ENCODE measurements at regions not wholly inside any gene's neighbourhood (a gene's known extent, or its start where the extent isn't known, plus 50 kb on each side); places are given as distances from the start of the nearest gene placed in this dataset.

DNA sequence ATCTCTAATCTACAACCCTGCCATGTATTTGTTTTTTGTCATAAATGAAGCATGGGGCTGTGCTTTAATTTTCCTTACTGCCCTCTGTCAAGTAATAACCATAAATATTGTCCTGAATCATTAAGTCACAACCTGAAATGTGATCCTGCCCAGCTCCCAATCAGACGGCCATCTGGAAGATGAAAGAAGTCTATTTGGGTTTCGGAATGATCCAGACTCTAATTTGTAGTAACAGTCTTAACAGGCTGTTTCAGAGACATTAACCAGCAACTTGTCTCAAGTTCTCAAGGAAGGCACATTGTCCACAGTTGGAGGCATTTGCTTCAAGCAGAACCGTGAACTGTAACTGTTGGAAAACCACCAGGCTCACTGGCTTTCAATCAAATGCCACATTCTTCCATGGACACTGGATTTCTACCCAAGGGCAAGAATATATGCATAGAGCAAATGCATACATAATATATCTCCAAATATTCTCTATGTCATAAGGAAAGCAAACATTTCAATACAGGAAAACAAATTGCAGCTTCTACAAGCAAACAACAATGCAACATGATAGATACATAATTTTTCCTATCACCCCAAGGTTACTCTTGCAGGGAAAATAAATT, 405.2 kb upstream of the NPVF start:
- DNase-seq (ENCODE audit: low read depth) = no peak

GRCh38 chr7:25636168-25636567, 407.9 kb upstream of the NPVF start:
- DNase-seq (ENCODE audit: low read depth) = no peak

- DNase-seq (ENCODE audit: low read depth) = no peak
Measured at GRCh38 chr7:25636871-25637283, 408.6 kb upstream of the NPVF start.

DNA sequence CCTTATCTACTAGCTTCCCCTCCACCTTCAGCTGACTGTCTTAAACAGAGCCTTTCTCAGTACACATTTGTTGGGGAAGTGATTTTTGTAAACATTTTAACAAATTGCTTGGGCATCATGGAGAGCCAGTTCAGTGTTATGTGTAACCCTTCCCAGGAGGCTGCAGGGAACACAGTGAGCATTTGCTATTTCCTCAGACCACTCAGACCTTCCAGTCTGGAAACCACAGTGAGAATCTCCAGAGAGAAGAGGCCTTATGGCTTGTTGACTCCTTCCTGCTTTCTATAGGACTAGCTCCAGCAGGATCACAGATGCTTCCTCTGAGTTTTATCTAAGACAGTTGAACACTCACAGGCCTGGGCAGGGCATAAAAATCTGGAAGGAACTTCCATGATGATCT, 409.8 kb upstream of the NPVF start:
- no peak for DNase-seq (ENCODE audit: low read depth)

DNA sequence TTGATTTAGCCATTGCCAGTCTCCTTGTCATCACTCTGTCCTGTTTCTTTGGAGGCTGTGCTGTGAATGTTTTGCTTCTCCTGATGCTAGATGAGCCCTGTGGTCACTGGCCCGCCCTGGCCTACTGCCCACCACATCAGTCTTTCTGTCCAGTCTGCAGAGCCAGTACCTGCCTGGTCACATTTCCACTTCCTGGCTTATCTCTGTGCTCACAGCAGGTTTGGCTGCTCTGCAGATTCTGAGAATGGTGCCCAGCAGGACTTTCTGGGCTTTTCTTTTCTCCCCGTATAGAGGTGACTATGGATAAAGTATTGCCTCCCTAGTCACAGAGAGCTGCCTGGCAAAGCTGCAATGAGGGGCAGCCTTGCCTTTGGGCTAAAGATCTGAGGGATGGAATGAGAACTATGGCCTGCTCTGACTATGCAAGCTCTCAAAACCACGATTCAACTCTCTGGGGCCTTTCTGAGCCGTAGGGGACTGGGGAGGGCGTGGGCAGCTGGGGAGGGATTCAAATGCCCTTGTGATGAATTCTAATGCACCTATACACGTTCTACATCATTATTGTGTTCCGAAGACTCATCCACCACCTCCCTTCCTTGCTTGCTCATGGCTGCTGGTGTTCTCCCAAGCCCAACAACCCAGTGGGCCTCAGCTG, 410.4 kb upstream of the NPVF start:
- no peak for DNase-seq (ENCODE audit: low read depth)

GRCh38 chr7:25642849-25643248, 414.6 kb upstream of the NPVF start:
- DNase-seq (ENCODE audit: low read depth) = no peak

DNA sequence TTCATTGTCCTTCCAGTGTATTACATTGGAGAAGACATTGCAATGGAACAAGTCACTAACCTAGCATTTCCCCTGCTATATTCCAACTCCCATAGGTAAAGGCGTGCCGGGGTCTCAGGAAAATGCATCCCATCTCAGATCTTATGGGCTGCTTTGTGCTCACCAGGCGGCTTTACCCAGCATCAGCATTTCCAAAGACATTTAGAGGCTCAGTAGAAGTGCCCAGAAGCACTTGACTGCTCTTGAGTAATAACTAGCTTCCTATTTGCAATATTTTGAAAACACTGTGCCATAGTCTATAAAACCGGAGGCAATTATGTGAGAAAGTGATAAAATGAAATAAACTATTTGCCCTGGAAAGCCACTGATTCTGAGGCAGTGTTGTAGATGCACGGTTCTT, 415.0 kb upstream of the NPVF start:
- DNase-seq (ENCODE audit: low read depth) = no peak

DNA sequence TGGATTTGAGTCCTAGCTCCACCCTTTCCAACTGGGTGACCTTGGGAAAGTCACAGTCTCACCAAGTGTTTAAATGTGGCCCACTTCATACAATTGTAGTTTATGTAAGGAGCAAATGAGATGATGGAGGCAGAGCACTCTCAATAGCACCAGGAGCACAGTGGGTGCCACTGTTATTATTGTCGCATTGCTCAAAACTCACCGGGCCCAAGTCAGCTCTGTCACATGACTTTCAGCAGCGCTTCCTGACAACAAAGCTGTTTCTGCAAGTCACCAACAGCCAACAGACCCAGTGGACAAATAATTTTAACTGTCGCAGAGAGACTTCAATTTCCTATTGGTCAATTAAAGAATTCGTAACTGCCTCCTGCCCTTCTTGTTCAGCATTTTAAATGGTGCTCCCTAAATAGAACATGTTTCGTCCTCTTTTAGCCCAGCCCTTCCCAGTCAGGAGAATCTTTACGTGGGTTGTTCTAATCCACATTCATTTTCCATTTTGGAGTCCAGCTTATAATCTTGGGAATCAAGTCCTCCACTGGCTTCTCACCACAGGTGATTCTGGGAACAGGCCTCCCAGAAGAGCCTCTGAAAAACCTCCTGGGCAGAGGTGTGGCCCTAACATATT, 415.6 kb upstream of the NPVF start:
- no peak for DNase-seq (ENCODE audit: low read depth)

DNA sequence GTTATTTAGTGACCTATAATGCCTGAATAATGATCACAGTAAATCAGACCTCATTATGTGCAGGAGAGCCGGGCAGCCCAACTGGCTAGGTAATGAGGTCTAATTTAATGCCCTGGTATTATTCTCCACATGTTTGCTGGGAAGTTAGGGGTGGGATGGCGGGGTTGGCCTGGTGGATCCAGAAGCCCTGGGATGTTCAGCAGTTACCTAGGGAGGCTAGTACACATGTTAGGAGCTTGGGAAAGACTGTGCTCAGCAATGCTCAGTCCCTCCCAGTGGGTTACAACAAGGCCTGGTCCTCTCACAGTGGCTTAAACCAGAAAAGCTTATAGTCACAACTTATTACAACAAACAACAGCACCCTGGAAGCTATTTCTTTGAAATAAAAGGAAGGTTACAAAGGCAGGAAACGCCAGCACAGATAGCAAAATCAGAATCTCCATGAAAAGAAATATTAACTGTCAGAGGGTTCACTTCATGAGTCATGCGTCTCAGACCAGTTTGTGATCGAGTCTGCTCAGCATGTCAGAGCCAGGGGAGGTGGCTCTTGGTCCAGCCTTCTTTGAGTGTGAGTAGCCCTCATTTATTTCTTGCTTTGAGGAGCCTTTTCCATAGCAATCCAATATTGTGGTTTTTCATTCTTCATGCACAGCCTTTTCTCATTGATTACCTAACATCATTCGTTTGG, 418.6 kb upstream of the NPVF start:
- no peak for DNase-seq (ENCODE audit: low read depth)

DNA sequence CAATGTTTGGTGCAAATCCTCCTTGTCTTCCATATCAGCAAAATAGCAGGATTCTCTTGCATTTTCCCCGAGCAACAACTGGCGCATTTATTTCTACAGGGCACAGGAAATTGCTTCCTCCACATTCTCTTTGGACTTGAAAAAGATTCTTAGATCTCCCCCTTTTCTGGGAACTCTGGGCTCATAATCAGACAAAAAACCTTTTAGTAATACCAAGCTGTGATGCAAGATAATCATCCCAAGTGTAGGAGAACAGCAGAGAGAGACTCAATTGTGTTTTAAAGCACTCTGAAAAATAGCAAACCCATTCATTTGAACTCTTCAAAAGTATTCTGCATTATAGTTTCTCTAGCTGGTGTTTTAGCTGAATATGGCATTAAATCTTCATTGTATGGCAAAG, 419.6 kb upstream of the NPVF start:
- no peak for DNase-seq (ENCODE audit: low read depth)

GRCh38 chr7:25652366-25652765, 424.1 kb upstream of the NPVF start:
- DNase-seq (ENCODE audit: low read depth) = no peak

- no peak for DNase-seq (ENCODE audit: low read depth)
Measured at GRCh38 chr7:25653384-25653783, 425.1 kb upstream of the NPVF start.

DNA sequence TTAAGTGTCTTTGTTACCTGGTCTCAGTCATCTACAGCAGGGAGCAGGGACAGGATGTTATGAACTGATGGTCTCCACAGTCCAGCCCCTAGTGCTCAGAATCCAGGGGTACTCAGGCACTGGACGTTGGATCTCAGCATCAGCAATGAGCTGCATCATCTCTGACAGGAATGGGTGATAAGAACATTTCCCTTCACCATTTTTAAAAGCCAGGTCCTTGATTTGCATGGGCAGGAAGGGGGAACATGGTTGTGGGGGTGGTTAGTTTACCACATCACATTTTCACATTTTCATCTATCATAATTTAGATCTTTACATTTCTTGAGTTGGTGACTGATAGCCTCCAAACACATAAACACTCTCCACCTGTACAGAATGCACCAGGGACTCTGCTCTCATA, 427.8 kb upstream of the NPVF start:
- no peak for DNase-seq (ENCODE audit: low read depth)

GRCh38 chr7:25656581-25657026, 428.3 kb upstream of the NPVF start:
- no peak for DNase-seq (ENCODE audit: low read depth)

- no peak for DNase-seq (ENCODE audit: low read depth)
Measured at GRCh38 chr7:25658375-25658774, 430.1 kb upstream of the NPVF start.

DNA sequence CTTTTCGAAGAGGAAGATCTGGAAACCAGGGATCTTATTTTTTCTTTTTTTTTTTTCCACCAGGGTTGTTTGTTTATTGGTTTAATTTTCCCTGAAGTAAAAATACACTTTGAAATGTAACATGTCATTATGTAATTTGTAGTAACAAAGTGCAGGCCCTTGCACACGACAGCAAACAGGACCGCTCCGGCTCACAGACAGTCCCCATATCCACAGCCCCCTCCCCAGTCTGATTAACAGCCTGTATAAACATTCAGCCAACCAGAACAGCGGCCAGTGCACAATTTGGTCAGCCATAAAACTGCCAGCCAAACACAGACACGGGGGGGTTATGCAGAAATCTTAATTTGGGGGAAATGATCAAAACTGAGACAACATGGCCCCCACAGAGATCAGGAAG, 431.6 kb upstream of the NPVF start:
- DNase-seq (ENCODE audit: low read depth) = no peak

DNA sequence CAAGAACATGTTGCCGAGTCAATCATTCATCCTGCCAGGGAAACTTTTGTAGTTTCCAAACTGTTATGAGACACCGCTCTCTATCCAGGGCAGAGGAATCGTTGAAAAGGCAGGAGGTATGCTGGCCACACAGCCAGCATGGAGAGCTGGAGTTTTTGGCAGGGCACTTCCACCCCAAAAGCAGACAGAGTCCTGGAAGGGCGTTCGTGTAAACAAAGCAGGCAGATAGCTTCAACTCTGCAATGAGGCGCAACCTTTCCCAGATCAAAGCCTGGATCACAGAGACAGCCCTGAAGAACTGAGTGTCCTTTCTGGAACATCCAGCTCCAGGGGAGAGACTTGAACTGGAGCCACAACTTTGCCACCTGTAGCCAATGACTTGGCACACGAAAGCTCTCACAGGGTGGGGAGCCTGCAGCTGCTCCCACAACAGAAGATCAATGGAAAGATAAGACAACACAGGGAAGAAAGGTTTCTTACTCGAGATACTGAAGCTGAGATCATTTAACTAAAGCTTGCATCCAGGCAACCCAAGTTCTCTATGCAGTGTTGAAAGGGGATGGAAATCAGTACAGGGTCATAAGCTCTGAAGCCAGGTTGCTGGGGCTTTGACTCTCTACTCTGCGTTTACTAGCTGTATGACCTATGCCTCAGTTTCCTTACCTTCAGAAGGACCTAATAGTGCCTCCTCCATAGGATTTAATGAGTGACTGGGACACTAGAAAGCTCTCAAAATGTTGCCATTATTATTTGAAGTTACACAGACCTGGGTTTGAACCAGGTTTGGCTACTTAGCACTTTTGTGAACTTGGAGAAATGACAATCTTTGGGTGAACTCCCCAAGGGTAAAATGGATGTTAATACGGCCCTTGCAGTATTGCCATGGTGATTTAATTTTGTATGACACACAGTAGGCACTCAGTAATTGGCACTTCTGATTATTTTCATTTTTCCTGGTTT, 434.8 kb upstream of the NPVF start:
- DNase-seq (ENCODE audit: low read depth) = no peak

- DNase-seq (ENCODE audit: low read depth) = no peak
Measured at GRCh38 chr7:25663877-25664276, 435.6 kb upstream of the NPVF start.

- no peak for DNase-seq (ENCODE audit: low read depth)
Measured at GRCh38 chr7:25664593-25664992, 436.3 kb upstream of the NPVF start.

DNA sequence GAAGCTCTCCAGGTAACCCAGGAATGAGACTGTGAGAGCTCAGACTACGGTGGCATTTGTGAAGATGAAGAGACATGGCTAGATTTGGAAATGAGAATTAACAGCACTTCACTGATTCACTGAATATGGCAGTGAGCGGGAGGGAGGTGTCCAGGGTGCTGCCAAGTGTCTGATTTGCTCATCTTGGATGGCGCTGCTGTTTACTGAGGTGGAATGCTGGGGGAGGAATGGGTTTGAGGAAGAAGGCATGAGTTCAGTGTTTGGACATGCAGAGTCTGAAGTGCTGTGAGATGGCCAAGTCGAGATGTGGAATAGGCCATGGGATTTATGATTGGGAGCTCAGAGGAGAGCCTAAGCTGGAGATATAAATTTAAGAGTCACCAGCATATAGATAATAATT, 437.1 kb upstream of the NPVF start:
- no peak for DNase-seq (ENCODE audit: low read depth)

- DNase-seq (ENCODE audit: low read depth) = no peak
Measured at GRCh38 chr7:25665903-25666670, 437.8 kb upstream of the NPVF start.
